Caco-2 (cell line): ENCODE measurements at regions not wholly inside any gene's neighbourhood (a gene's known extent, or its start where the extent isn't known, plus 50 kb on each side); places are given as distances from the start of the nearest gene placed in this dataset.

Experiments used
- BruUV-seq: library from RNA; stranded (reverse); fragments of 400-500 nt; replicated peaks from 2 replicates; lab custom pipeline; 2021; lab: Mats Ljungman, UMichigan
- CTCF ChIA-PET: fragments of 300-600 bp; sonication (Branson Sonifier 250); formaldehyde crosslinking; loops from one replicate; lab custom pipeline; 2022; ENCODE audit warnings: antibody characterized with exemption; lab: Charles Lee
- POLR2A ChIA-PET: fragments of 300-600 bp; sonication (Branson Sonifier 250); formaldehyde crosslinking; loops from one replicate; lab custom pipeline; 2022; ENCODE audit warnings: antibody characterized with exemption; lab: Charles Lee
- DNase-seq, 2 experiments: peaks; one replicate each; pipeline versions ENCODE4 v3.0.0 to v3.0.0-alpha.2; 2020 to 2022
- H3K27me3 ChIP-seq: replicated peaks from 2 replicates; pipeline ENCODE4 v1.6.0; 2011; ENCODE audit warnings: low read length; ENCODE audit not compliant: control insufficient read depth, insufficient read depth
- H3K36me3 ChIP-seq: 2 replicates; pipeline ENCODE4 v1.5.1; 2011; ENCODE audit warnings: low read length; ENCODE audit not compliant: control insufficient read depth, insufficient read depth
- H3K4me1 ChIP-seq: fragments of 250-450 bp; sonication (Bioruptor Pico); 2 replicates; pipeline ENCODE4 v1.5.1; 2020; ENCODE audit warnings: mild to moderate bottlenecking
- H3K4me3 ChIP-seq: 2 replicates; pipeline ENCODE4 v1.5.1; 2011; ENCODE audit warnings: low read depth, mild to moderate bottlenecking, control low read depth, low read length
- H3K9me3 ChIP-seq: fragments of 250-450 bp; sonication (Bioruptor Pico); 2 replicates; pipeline ENCODE4 v1.5.1; 2020; ENCODE audit warnings: mild to moderate bottlenecking, moderate library complexity
- H3K27ac Mint-ChIP-seq: one replicate; pipeline ENCODE4 v1.8.0; 2022; ENCODE audit warnings: mixed read lengths; ENCODE audit not compliant: unreplicated experiment
- H3K27me3 Mint-ChIP-seq: one replicate; pipeline ENCODE4 v1.8.0; 2022; ENCODE audit warnings: mixed read lengths; ENCODE audit not compliant: insufficient read depth, unreplicated experiment
- H3K36me3 Mint-ChIP-seq: one replicate; pipeline ENCODE4 v1.8.0; 2022; ENCODE audit warnings: mild to moderate bottlenecking, mixed read lengths; ENCODE audit not compliant: insufficient read depth, unreplicated experiment
- H3K4me1 Mint-ChIP-seq: one replicate; pipeline ENCODE4 v1.8.0; 2022; ENCODE audit warnings: low read depth, mixed read lengths; ENCODE audit not compliant: unreplicated experiment
- H3K4me3 Mint-ChIP-seq: one replicate; pipeline ENCODE4 v1.8.0; 2022; ENCODE audit warnings: mild to moderate bottlenecking, moderate library complexity, mixed read lengths; ENCODE audit not compliant: unreplicated experiment
- H3K9me3 Mint-ChIP-seq: one replicate; pipeline ENCODE4 v1.8.0; 2022; ENCODE audit warnings: mixed read lengths; ENCODE audit not compliant: unreplicated experiment
- intact Hi-C: fragments of 100-400 bp; cut with micrococcal nuclease; formaldehyde crosslinking; loops from one replicate; pipeline ENCODE4 v1.10.0; 2022; ENCODE audit not compliant: unreplicated experiment
- TF ChIP-seq, protein P1 (sequence below), 2 experiments: fragments of 200-600 bp in 1 of 2; IDR thresholded peaks; 1 replicate in 1 of 2; 2 replicates in 1 of 2; pipeline versions ENCODE4 v1.5.1 to v1.8.0; 2011 to 2022; ENCODE audit warnings: antibody characterized with exemption in 1 of 2, control low read depth in 1 of 2, inconsistent platforms in 1 of 2, low read depth in 1 of 2, low read length in 1 of 2, mild to moderate bottlenecking in 1 of 2, moderate library complexity in 1 of 2; ENCODE audit not compliant: insufficient read depth in 1 of 2, severe bottlenecking in 1 of 2, unreplicated experiment in 1 of 2

DNA sequence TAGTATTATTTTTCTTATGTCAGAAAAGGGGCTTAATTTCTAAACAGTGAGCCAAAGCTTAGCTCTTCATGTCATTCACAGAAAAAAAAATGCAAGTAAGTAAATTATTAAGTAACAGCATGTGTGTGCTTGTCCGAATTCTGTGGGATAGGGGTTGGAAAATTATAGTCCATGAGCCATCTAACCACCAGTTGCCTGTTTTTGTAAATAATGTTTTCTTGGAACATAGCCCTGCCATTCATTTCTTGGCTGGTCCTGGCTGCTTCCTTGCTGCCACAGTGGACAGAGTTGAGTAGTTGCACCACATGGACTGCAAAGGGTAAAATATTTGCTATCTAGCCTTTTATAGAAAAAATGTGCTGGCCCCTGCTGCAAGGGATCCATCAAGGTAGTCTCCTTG is 513.7 kb upstream of the WWC1 start:
- TF ChIP-seq, protein P1, sequence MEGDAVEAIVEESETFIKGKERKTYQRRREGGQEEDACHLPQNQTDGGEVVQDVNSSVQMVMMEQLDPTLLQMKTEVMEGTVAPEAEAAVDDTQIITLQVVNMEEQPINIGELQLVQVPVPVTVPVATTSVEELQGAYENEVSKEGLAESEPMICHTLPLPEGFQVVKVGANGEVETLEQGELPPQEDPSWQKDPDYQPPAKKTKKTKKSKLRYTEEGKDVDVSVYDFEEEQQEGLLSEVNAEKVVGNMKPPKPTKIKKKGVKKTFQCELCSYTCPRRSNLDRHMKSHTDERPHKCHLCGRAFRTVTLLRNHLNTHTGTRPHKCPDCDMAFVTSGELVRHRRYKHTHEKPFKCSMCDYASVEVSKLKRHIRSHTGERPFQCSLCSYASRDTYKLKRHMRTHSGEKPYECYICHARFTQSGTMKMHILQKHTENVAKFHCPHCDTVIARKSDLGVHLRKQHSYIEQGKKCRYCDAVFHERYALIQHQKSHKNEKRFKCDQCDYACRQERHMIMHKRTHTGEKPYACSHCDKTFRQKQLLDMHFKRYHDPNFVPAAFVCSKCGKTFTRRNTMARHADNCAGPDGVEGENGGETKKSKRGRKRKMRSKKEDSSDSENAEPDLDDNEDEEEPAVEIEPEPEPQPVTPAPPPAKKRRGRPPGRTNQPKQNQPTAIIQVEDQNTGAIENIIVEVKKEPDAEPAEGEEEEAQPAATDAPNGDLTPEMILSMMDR (IDR thresholded peaks at IDR 0.05; ENCODE audit: insufficient read depth in 1 of 2, low read depth in 1 of 2, low read length in 1 of 2, severe bottlenecking in 1 of 2, unreplicated experiment in 1 of 2), result no peak
- no peaks in the 10 kb centered on the region for H3K4me1 Mint-ChIP-seq
- ChIA-PET CTCF (no interaction called here), POLR2A (no interaction called here)
- no peaks in the 10 kb centered on the region for H3K9me3 Mint-ChIP-seq
- Histone ChIP-seq H3K9me3 (no peaks in the 10 kb centered on the region), H3K36me3 (no peaks in the 10 kb centered on the region), H3K4me1 (no peaks in the 10 kb centered on the region), H3K27me3 (no peaks in the 10 kb centered on the region), H3K4me3 (no peak overlapping the region)
- no TSS peak for BruUV-seq
- H3K36me3 Mint-ChIP-seq, result no peaks in the 10 kb centered on the region
- no peaks in the 10 kb centered on the region for H3K27me3 Mint-ChIP-seq
- no peak for DNase-seq
- H3K4me3 Mint-ChIP-seq, result no peak overlapping the region
- intact Hi-C loops, result no loop called here
- no peak overlapping the region for H3K27ac Mint-ChIP-seq

DNA sequence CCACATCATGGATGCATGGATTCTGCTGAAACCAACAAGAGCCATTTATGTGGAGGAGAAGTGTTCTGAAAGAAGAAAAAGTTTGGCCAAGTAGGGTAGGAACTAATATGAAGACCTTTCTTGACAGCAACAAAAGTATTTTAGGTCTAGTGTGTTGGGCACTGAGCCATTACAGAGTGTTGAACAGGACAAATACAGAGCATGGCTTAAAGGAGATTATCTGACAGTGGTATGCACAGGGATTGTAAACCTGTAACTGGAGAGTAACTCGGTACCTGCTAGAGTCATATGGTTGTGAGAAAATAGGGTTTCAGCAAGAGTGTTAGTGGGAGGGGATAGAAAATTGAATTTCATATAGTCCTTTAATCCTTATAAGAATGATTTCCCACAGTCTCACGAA is 513.2 kb upstream of the WWC1 start:
- ChIA-PET POLR2A (no interaction called here), CTCF (no interaction called here)
- H3K4me1 Mint-ChIP-seq, result no peaks in the 10 kb centered on the region
- no peak overlapping the region for H3K4me3 Mint-ChIP-seq
- no peaks in the 10 kb centered on the region for H3K4me1 ChIP-seq
- H3K9me3 Mint-ChIP-seq, result no peaks in the 10 kb centered on the region
- H3K27ac Mint-ChIP-seq, result no peak overlapping the region
- H3K9me3 ChIP-seq, result no peaks in the 10 kb centered on the region
- no TSS peak for BruUV-seq
- TF ChIP-seq, protein P1 (IDR thresholded peaks at IDR 0.05; ENCODE audit: insufficient read depth in 1 of 2, low read depth in 1 of 2, low read length in 1 of 2, severe bottlenecking in 1 of 2, unreplicated experiment in 1 of 2), result no peak
- DNase-seq, result no peak
- no peaks in the 10 kb centered on the region for H3K27me3 ChIP-seq
- no peaks in the 10 kb centered on the region for H3K36me3 ChIP-seq
- no peaks in the 10 kb centered on the region for H3K36me3 Mint-ChIP-seq
- H3K4me3 ChIP-seq, result no peak overlapping the region
- H3K27me3 Mint-ChIP-seq, result no peaks in the 10 kb centered on the region
- intact Hi-C loops, result no loop called here

DNA sequence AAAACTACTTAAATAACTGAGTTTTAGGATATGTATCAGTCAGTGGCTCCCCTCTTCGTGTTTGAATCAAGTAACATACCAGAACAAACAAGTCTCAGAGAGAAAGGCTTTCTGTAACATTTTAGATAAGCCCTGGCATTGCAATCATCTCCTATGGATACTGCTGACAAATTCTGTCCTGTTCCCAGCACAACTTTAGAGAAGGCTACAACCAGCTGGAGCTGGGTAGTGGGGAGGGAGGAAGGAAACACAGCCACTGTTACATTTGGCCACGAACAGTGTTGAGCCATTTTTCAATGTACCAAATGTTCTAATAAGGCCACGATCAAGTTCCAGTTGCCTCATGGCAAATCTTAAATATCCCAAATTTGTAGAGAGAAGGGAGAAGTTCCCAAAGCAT is 511.8 kb upstream of the WWC1 start:
- H3K9me3 ChIP-seq, result no peaks in the 10 kb centered on the region
- ChIA-PET CTCF (no interaction called here), POLR2A (no interaction called here)
- BruUV-seq, result no TSS peak
- Mint-ChIP-seq H3K4me3 (no peak overlapping the region), H3K27ac (no peak overlapping the region), H3K4me1 (no peaks in the 10 kb centered on the region), H3K36me3 (no peaks in the 10 kb centered on the region), H3K9me3 (no peaks in the 10 kb centered on the region), H3K27me3 (no peaks in the 10 kb centered on the region)
- no peaks in the 10 kb centered on the region for H3K27me3 ChIP-seq
- intact Hi-C loops, result no loop called here
- TF ChIP-seq, protein P1 (IDR thresholded peaks at IDR 0.05; ENCODE audit: insufficient read depth in 1 of 2, low read depth in 1 of 2, low read length in 1 of 2, severe bottlenecking in 1 of 2, unreplicated experiment in 1 of 2), result no peak
- no peak overlapping the region for H3K4me3 ChIP-seq
- no peaks in the 10 kb centered on the region for H3K4me1 ChIP-seq
- H3K36me3 ChIP-seq, result no peaks in the 10 kb centered on the region
- DNase-seq, result no peak
